HG03342 (cell line): ENCODE measurements at regions not wholly inside any gene's neighbourhood (a gene's known extent, or its start where the extent isn't known, plus 50 kb on each side); places are given as distances from the start of the nearest gene placed in this dataset.
"Not testable (repeated sequence)": the region's sequence is repeated elsewhere in the genome, so short reads cannot be mapped to it uniquely, and the experiment has no call there.

ENCODE experiments used
- ATAC-seq: cut with Tn5 transposase; IDR thresholded peaks from one replicate; pipeline ENCODE4 v1.9.1; 2021; ENCODE audit warnings: mild to moderate bottlenecking, moderate library complexity; ENCODE audit not compliant: unreplicated experiment

DNA sequence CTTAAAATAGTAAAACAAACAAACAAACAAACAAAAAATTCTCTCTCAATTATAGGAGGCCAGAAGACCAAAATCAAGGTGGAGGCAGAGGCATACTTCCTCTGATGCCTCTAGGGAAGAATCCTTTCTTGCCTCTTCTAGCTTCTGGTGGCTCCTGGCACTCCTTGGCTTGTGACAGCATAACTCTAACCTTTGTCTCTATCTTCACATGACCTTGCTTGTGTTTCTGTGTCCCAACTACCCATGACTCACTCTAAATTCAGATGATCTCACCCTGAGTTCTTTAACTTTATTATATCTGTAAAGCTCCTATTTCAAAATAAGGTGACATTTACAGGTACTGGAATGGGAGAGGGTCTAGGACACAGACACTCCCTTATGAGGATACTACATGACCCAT, 88.3 kb upstream of the ANTXRL start:
- no peak for ATAC-seq

DNA sequence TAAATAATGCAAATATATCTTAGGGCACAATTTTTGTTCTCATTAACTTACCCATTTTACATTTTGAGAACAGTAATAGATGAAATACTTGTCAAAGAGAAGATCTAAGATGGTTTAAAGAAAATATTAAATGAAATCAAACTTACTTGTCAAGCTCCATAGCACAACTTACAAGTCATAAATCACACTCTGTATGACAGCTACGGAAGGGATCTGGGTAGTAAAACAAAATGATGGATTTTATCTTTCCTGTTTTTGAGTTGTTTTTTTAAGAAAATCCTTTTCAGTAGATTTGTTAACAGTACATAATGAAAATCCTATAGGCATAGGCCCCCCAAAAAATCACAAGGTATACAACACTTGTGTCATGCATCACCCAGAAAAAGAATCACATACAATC, 84.4 kb upstream of the ANTXRL start:
- ATAC-seq = not testable (repeated sequence)

DNA sequence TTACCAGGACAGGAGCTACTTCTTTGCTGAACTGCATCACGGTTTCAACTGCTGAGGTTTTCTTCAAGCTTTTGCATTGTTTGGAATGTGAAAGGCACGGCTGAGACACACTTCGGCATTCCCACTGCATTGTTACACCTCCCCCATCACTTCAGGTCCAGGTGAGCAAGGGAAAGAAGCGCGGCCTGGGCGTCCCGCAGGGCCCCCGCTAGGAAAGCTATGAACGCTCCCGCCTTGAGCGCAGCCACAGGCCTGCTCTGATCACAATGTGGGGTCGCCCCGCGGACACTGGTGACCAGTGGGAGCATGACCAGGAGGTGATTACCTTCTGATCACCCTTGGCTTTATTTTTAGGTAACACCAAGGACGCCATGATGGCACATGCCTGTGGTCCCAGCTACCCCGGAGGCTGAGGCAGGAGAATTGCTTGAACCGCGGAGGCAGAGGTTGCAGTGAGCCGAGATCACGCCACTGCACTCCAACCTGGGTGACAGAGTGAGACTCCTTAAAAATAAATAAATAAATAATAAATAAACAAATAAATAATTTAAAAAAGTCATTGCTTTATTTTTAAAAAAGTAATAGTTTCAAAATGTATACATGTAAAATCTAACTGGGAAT, 82.2 kb upstream of the ANTXRL start:
- ATAC-seq = not testable (repeated sequence)

DNA sequence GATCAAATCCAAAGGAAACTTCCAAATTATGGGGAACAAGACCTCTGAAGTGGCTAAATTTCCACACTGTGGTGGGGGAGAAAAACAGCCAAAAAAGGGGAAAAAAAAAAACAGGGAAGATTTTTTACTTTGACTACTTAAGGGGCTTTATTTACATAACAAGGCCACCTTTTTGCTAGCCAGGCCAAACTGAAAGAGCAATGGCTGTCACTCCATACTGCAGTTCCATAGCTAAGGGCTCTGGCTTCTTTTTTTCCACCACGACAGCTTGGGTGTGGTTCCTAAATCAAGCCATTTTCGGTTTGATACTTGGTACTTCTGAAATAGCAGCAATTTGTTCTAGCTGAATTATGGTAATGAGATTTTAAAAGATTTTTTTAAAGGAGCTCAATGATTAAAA, 76.4 kb upstream of the ANTXRL start:
- not testable (repeated sequence) for ATAC-seq

DNA sequence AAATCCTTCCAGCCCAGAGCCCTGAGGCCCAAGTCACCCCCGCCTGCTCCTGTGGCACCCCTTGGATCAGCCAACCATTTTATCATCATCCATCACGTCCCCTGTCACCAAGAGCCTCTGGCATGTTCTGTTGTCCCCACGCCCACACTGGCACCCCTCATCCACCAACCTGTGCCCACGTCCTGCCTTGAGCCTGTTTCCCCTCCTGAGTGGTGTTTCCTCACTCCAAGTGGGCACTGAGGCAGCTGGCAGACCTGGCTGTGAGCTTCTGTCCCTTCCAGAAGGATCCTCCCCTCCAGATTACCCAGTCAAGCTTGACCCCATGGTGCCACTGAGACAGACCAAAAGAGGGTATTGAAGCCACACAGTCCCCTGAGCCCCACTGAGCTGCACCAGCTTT, 71.4 kb upstream of the ANTXRL start:
- no peak for ATAC-seq

DNA sequence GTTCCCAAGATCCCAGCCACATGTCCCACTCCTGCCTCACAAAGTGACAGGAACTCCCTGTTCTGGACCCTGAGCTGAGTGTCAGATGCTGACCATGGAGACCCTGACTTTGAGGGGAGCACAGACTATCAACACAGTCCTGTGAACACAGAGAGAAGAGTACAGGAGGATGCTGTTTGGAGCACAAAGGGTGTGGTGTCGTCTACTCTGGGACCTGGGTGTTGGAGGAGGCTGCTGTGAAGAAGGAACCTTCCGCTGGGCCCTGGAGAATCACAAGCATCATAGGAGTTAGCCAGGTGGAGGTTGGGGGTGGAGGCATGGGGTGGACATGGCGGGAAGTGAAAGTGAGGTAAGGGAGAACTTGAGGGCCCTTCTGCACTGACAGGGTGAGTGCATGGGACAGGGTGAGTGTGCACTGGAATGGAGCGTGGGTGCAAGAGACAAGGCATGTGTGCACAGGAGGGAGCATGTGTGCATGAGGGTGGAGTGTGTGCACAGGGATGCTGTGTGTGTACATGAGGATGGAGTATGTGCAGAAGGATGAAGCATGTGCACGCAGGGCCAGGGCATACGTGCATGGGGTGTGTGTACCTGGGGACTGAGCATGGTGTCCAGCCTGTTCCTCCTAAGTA, 70.7 kb upstream of the ANTXRL start:
- no peak for ATAC-seq

DNA sequence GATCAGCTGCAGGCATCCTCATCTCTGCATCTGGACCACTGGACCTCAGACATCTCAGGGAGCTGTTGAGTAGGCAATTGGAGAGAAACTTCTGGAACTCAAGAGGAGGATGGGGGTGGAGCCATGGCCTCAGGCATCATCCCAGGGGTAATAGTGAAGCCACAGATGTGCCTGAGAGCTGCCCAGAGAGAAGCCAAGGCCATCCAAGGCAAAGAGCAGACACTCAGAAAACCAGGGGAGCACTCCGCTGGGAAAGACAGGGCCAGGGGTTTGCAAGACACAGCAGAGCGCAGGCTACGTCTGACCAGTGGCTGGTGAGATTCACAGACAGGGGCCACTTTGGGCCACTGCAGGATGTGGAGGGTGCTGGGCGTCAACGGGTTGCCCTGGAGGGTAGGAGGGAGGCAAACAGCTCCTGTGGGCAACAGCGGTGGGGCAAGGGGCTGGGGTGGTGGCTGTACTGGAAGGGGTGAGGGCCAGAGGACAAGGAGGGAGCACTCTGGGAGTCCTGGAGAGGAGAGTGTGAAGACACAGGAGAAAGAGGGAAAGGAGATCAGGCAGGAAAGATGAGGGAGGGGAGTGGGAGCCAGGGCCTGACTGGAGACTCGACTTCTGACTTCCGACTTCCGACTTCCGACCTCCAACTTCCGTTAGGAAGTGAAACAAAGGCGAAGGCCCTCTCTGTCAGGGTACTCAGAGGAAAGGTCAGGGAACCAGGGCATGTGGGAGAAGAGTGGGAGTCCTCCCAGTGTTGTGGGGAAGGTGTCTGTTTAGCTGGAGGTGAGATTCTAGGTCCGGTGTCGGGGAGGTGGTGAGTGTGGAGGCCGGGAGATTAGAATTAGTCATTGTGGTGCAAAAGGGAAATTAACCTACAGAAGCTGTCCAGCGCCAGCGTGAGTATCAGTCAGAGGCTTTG, 69.7 kb upstream of the ANTXRL start:
- no peak for ATAC-seq

DNA sequence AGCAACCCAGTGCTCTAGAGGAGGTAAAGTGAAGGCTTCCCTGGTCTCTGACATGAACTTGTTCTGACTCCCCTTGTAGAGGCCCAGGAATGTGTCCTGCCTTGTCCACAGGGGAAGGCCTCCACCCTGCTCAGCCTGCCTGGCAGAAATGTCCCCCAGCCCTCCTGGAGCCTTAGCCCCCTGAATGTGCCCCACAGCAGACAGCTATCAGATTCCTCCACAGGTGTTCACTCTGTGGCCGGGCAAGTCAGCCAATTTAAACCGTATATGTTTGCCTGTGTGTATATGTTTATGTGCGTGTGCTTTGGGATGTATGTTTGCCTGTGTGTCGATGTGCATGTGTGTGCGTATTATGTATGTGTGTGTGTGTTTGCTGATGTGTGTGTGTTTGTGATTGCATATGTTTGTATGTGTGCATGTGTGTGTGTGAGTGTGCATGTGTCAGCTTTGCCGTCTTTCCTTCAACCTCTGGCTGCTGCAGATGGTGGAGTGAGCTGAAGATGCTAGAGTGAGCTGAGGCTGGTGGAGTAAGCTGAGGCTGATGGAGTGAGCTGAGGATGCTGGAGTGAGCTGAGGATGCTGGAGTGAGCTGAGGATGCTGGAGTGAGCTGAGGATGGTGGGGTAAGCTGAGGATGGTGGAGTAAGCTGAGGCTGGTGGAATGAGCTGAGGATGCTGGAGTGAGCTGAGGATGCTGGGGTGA, 68.9 kb upstream of the ANTXRL start:
- no peak for ATAC-seq

DNA sequence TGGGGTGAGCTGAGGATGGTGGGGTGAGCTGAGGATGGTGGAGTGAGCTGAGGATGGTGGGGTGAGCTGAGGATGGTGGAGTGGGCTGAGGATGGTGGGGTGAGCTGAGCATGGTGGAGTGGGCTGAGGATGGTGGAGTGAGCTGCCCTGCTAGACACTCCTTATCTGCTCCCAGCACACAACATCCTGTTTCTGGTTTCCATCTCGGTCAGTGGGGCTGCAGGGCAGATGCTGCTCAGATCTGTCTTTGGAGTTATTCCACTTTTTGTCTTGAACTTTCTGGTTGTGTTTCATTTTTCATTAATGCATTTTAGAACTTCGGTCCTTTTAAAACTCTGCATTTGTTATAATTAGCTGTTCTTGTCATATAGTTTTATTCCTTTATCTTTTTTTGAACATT, 67.9 kb upstream of the ANTXRL start:
- ATAC-seq = no peak

DNA sequence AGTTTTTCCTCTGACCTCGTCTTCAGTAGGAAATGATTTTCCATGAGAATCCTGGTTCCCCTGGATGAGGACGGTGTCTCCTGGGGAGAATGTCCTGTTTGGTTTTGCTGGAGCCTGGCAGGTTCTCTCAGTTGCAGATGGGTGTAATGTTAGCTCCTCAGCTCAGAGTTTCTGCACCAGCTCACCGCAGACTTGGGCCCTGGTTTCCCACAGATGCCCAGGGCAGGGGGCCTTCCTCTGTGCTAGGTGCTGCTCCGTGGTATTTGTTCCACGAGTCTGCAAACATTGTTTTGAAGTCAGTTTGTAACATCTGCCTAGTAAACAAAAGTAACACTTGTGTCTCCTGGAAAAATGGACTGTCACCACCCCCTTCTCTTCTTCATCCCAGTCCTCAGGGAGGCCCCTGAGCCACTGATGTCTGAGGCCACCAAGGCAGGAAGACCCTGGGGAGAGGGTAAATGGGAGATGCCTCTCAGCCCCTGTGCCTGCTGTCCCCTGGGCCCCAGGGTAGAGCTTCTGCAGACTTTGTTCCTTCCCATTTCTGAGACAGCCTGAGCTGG, 67.3 kb upstream of the ANTXRL start:
- not testable (repeated sequence) for ATAC-seq

DNA sequence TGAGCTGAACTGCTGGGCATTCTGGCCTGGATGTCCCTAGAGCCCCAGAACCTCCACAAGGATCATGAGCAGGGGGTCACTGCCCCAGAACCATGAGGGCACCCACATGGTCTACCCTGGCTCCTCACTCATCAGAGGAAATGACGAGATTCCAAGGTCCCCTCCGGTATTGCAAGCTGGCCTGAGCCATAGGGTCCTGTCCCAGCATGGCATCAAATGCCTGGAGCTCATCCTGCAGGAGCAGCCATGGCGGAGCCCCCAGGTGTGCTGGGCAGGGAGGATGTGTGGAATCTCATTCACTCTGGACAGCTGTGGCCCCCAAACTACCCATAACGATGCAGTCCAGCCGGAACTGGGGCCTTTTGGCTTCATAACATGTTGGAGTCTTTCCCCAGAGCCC, 66.6 kb upstream of the ANTXRL start:
- no peak for ATAC-seq

DNA sequence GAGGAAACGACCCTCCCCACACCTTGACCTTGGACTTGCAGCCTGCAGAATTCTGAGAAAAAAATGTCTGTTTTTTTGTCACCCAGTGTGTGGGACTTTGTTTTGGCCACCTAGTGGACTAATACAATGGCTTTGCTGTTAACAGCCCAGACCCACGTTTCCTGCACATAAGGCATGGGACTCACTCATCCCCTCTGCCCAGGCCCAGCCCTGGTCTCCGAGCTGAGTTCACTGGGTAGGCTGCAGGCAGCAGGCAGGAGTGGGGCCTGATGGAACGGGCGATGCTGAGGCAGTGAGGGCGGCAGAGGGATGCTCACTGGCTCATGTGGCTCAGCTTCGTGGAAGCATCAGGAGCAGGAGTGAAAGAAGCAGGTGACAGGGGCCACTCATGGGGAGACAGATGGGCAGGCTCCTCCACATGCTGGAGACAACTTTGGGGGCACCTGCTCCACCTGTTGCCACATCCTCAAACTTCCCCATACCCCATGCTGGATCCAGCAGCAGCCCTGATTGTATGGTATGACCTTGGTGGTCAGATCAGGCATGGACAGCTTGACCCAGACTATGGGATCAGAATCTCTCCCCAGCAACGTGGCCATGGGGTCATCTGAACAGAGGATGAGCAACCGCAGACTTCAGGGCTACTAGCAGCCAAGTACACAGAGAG, 65.8 kb upstream of the ANTXRL start:
- ATAC-seq = no peak

DNA sequence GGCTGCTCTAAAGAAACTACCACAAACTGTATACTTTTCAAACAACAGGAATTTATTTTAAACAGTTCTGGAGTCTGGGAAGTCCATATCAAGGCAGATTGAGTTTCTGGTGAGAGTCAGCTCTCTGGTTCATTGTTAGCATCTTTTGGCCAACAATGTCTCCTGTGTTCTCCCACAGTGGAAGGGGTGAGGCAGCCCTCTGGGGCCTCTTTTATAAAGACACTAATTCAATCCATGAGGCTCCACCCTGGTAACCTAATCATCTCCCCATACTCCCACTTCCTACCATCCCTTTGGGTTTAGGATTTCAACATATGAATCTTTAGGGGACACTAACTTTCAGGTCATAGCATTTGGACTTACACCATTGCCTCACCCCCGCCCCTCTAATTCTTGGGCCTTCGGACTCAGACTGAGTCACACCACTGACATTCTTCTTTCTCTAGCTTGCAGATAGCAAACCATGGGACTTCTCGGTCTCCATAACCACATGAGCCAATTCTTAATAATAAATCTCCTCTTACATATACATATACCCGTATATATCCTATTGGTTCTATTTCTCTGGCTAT, 64.3 kb upstream of the ANTXRL start:
- ATAC-seq = no peak

DNA sequence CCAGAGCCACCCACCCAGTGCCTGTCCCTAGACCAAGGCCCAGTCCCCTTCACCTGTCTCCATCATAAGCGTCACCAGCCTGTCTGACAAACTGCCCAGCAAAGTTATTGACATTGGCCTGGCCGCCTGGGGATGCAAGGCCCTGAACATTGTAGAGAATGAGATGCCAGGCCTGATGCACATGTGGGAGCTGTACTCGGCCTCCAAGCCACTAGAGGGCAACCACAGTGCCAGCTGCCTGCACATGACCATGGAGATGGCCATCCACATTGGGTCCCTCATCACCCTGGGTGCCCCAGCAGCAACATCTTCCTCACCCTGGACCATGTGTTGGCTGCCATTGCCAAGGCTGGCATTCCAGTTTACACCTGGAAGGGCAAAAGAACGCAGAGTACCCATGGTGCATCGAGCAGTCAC, 63.7 kb upstream of the ANTXRL start:
- ATAC-seq = no peak

DNA sequence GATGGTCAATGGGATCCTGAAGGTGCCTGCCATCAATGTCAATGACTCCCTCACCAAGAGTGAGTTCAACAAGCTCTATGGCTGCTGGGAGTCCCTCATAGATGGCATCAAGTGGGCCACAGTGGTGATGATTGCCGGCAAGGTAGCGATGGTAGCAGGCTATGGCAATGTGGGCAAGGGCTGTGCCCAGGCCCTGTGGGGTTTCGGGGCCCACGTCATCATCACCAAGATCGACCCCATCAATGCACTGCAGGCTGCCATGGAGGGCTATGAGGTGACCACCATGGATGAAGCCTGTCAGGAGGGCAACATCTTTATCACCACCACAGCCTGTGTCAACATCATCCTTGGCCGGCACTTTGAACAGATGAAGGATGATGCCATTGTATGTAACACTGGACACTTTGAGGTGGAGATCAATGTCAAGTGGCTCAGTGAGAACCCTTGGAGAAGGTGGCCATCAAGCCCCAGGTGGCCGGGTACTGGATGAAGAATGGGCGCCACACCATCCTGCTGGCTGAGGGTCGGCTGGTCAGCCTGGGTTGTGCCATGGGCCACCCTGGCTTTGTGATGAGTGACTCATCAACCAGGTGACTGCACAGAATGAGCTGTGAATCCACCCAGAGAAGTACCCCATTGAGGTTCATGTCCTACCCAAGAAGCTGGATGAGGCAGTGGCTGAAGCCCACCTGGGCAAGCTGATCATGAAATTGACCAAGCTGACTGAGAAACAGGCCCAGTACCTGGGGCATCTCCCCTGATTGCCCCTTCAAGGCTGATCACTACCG, 63.0 kb upstream of the ANTXRL start:
- no peak for ATAC-seq

DNA sequence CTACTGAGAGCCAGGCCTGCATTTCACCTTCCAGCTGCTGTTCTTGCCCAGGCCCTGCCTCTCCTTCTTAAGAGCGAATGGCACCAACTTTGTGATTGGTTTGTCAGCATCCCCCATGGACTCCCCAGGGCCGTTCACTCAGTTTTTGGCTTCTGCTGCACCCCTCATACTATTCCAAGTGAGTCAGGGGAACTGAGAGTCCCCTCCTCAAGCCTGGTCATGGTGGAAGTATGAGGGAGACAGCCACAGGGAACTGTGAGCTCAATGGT, 62.4 kb upstream of the ANTXRL start:
- no peak for ATAC-seq

DNA sequence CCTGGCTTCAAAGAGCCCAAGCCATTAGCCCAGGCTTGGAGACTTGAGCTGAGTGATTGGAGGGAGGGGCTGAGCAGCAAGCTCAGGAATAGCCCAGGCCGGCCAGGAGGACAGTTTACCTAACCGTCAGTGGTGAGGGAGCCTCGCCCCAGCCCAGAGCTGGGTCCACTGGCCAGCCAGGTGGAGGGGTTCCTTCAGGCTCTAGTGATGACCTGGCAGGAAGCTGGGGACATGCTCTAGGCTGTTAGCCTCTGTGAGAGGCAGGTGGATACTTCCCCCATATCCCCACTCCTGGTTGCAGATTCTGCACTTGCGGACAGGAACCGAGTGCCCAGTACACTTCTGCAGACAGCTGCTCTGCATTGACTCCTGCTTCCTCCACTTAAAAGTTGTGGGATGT, 61.2 kb upstream of the ANTXRL start:
- ATAC-seq = no peak

DNA sequence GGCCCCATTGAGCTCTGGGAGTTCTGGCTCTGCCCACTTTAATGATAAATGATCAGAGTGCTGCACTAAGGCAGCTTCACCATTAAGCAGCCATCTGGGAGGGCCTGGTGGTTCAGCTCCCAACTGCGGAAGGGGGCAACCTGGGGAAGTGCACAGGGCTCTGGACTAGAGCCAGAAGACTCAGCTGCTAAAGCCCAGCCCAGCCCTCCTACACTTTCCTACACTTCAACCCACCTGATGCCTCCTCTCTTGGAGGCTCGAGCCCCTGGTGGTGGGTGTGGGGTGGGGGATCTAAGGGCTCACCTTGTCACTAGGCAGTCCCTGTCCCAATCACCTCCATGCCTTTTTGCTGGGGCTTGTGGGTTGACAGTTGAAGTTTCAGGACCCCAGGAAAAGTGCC, 60.6 kb upstream of the ANTXRL start:
- ATAC-seq = no peak

DNA sequence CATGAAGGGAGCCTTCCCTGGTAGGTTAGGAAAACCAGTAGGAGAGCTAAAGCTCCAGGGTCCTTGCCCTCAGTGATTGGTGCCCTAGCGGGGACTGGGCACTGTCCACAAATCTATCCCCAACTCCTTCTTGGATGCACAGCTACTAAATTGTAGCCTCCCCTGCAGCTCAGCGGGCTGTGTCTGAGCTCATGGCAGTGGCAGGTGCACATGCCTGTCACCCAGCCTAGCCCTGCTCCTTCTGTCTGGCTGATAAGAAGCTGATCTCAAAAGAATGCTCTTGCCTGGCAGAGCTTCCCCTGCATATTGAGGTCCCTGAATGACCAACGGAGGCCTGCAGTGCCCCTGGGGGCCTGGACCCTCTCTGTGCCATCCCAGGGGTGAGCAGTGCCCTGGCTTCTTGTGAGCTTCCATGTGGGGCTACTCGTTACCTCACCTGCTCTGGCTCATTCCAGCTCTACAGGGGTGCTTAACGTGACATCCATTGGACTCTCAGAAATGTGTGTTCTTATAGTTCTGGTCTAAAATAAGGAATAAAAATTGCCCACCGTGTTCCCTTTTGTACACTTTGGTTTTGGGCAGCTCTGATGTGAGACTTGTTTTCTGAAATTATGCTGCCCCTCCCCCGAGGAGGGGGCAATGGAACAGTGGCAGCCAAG, 59.8 kb upstream of the ANTXRL start:
- no peak for ATAC-seq
